ENCODE measurements at regions not wholly inside any gene's neighbourhood (a gene's known extent, or its start where the extent isn't known, plus 50 kb on each side); places are given as distances from the start of the nearest gene placed in this dataset.

DNA sequence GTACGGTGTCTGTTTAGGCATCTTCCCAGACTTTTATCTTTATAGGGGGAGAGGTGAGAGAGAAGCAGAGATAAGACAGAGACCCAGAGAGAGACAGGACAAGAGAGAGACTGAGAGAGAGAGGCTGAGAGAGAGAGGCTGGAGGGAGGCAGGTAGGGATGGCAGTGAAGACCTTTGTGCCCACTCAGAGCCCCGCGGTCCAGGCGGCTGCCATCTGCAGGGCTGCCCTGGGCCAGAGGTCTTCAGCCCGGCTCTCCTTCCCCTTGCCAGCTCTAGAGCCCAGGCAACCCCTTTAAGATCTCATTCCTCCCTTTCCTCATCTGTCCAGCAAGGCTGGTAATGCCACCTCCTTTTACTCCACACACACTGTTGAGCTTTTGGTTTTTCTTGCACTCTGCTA is 610.0 kb downstream of the GALR1 start:
- TF ChIP-seq CTCF (IDR thresholded peaks at IDR 0.05; ENCODE audit: low read depth, low read length) = no peak
- DNase-seq (ENCODE audit: extremely low read depth, low read depth) = no peak

GRCh38 chr18:77862066-77862757 is 612.6 kb downstream of the GALR1 start:
- TF ChIP-seq CTCF (IDR thresholded peaks at IDR 0.05; ENCODE audit: low read depth, low read length) = no peak
- no peak for DNase-seq (ENCODE audit: extremely low read depth, low read depth)

DNA sequence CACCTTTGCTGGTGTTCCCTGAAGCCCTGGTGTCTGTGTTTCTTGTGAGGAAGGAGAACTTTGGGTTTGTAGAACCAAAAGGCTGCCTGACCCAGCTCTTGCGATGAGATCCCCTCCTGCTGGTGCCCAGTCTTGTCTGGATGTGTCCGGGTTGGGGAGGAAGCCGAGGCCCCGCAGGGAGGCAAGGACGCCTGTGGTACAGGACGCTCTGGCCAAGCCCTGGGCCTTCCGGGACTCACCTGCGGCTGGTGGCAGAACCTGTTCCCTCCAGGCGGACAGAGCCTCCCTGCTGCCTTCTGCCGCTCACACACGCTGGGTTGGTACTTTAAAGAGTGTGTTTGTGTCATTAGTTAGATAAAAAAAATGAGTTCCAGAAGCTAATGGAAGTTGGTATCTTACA is 616.2 kb downstream of the GALR1 start:
- TF ChIP-seq CTCF (IDR thresholded peaks at IDR 0.05; ENCODE audit: low read depth, low read length) = no peak
- no peak for DNase-seq (ENCODE audit: extremely low read depth, low read depth)

DNA sequence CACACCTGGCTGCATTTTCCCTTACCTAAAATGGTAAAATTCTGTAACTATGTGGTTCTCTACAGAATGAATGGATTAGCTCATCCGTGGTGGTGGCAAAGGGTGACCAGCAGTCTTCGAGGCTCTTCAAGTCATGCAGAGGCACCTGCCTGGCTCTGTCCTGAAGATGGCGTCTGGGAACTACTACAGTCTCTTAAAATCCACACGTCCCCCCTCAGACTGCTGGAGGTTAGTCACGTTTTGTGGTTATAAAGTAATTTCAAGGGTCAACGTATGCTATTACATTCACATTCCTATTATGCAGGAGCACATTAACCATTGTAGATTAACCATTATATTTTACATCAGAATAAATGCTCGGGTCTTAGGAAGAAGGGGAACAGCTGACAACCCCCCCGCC is 616.7 kb downstream of the GALR1 start:
- no peak for TF ChIP-seq CTCF (IDR thresholded peaks at IDR 0.05; ENCODE audit: low read depth, low read length)
- no peak for DNase-seq (ENCODE audit: extremely low read depth, low read depth)

GRCh38 chr18:77870199-77870598 is 620.6 kb downstream of the GALR1 start:
- TF ChIP-seq CTCF (IDR thresholded peaks at IDR 0.05; ENCODE audit: low read depth, low read length) = no peak
- no peak for DNase-seq (ENCODE audit: extremely low read depth, low read depth)

DNA sequence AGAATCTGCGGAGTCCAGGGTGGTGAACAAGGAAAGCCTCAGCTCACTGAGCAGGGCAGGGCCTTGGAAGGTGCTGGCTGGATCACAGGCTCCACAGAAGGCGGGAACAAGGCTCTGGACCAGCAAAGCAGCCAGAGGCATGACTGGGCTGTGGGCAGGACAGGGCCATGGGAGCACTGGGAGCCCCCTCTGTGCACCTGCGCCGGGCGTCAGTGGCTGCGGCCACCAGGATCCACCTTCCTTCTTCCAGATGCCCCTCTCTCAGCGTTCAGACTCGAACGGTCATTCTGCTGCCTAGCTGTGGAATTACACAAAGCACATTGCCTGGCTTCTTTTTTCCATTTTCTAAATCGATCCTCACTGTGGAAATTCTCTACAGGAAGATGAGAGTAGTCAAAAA is 621.2 kb downstream of the GALR1 start:
- no peak for DNase-seq (ENCODE audit: extremely low read depth, low read depth)
- no peak for TF ChIP-seq CTCF (IDR thresholded peaks at IDR 0.05; ENCODE audit: low read depth, low read length)

DNA sequence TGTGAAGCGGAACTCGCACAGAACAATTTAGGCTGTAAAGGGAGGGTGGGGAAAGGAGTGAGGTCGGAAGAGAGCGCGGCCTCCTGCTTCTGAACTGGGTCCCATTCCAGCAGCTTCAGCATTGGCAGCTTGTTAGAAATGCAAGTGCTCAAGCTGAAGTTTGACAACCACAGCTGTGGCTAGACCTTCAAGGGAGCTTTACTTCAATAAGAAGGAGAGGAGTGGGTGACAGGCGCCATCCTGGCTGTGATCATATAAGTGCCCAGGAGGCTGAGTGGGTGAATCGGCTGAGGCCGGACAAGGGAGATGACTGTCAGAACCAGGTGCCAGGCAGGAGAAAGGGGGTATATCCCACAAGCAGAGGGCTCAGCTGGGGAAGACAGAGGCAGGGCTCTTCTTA is 622.5 kb downstream of the GALR1 start:
- DNase-seq (ENCODE audit: extremely low read depth, low read depth) = no peak
- no peak for TF ChIP-seq CTCF (IDR thresholded peaks at IDR 0.05; ENCODE audit: low read depth, low read length)

Measured in AG09319 (cell line).